ENCODE measurements at regions not wholly inside any gene's neighbourhood (a gene's known extent, or its start where the extent isn't known, plus 50 kb on each side); places are given as distances from the start of the nearest gene placed in this dataset.

GRCh38 chr10:10642189-10642588 lies 375.5 kb upstream of the CELF2 start:
- TF ChIP-seq CTCF (IDR thresholded peaks at IDR 0.05) (no peak), POLR2A (IDR thresholded peaks at IDR 0.05) (no peak)
